ENCODE measurements at regions not wholly inside any gene's neighbourhood (a gene's known extent, or its start where the extent isn't known, plus 50 kb on each side); places are given as distances from the start of the nearest gene placed in this dataset.

- WGBS, result 82% methylated on average over 7 of the region's 7 CpGs
- peaks cover 0 to 2% (median 0%) of the 10 kb centered on the region in 4 donors for H3K9me3 ChIP-seq (ENCODE audit: control insufficient read depth in 4 of 4, low read length in 3 of 4)
- H3K27me3 ChIP-seq (ENCODE audit: control insufficient read depth in 4 of 4, insufficient read depth in 4 of 4, low read length in 3 of 4), result no peaks in the 10 kb centered on the region
- H3K27ac ChIP-seq (ENCODE audit: low read depth in 1 of 2, low read length in 2 of 2), result no peak overlapping the region
- H3K4me1 ChIP-seq (ENCODE audit: control insufficient read depth in 4 of 4, insufficient read depth in 4 of 4, low read length in 3 of 4), result no peaks in the 10 kb centered on the region
- TF ChIP-seq, protein P1, sequence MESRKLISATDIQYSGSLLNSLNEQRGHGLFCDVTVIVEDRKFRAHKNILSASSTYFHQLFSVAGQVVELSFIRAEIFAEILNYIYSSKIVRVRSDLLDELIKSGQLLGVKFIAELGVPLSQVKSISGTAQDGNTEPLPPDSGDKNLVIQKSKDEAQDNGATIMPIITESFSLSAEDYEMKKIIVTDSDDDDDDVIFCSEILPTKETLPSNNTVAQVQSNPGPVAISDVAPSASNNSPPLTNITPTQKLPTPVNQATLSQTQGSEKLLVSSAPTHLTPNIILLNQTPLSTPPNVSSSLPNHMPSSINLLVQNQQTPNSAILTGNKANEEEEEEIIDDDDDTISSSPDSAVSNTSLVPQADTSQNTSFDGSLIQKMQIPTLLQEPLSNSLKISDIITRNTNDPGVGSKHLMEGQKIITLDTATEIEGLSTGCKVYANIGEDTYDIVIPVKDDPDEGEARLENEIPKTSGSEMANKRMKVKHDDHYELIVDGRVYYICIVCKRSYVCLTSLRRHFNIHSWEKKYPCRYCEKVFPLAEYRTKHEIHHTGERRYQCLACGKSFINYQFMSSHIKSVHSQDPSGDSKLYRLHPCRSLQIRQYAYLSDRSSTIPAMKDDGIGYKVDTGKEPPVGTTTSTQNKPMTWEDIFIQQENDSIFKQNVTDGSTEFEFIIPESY (IDR thresholded peaks at IDR 0.05), result no peak
- TF ChIP-seq, protein P2, sequence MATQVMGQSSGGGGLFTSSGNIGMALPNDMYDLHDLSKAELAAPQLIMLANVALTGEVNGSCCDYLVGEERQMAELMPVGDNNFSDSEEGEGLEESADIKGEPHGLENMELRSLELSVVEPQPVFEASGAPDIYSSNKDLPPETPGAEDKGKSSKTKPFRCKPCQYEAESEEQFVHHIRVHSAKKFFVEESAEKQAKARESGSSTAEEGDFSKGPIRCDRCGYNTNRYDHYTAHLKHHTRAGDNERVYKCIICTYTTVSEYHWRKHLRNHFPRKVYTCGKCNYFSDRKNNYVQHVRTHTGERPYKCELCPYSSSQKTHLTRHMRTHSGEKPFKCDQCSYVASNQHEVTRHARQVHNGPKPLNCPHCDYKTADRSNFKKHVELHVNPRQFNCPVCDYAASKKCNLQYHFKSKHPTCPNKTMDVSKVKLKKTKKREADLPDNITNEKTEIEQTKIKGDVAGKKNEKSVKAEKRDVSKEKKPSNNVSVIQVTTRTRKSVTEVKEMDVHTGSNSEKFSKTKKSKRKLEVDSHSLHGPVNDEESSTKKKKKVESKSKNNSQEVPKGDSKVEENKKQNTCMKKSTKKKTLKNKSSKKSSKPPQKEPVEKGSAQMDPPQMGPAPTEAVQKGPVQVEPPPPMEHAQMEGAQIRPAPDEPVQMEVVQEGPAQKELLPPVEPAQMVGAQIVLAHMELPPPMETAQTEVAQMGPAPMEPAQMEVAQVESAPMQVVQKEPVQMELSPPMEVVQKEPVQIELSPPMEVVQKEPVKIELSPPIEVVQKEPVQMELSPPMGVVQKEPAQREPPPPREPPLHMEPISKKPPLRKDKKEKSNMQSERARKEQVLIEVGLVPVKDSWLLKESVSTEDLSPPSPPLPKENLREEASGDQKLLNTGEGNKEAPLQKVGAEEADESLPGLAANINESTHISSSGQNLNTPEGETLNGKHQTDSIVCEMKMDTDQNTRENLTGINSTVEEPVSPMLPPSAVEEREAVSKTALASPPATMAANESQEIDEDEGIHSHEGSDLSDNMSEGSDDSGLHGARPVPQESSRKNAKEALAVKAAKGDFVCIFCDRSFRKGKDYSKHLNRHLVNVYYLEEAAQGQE (IDR thresholded peaks at IDR 0.05), result no peak
- TF ChIP-seq, protein P3, sequence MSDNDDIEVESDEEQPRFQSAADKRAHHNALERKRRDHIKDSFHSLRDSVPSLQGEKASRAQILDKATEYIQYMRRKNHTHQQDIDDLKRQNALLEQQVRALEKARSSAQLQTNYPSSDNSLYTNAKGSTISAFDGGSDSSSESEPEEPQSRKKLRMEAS (IDR thresholded peaks at IDR 0.05), result no peak
- TF ChIP-seq SP1 (IDR thresholded peaks at IDR 0.05) (no peak), EGR1 (IDR thresholded peaks at IDR 0.05; ENCODE audit: low read depth in 2 of 2) (no peak), HNF4A (conservative IDR thresholded peaks at IDR 0.05) (no peak), RAD21 (IDR thresholded peaks at IDR 0.05) (no peak), NR2F2 (IDR thresholded peaks at IDR 0.05) (no peak), HNF4G (IDR thresholded peaks at IDR 0.05) (no peak), FOXA1 (IDR thresholded peaks at IDR 0.05) (no peak)
- H3K36me3 ChIP-seq (ENCODE audit: control insufficient read depth in 4 of 4, insufficient read depth in 3 of 4, low read depth in 1 of 4, low read length in 3 of 4), result no peaks in the 10 kb centered on the region
- H3K4me3 ChIP-seq (ENCODE audit: low read depth in 1 of 3, low read length in 3 of 3), result no peak overlapping the region
- DNase-seq (ENCODE audit: low spot score), result no peak
- H3K9ac ChIP-seq (ENCODE audit: low read depth in 1 of 2, low read length in 2 of 2), result no peak overlapping the region
Observed at GRCh38 chr10:129184196-129184595, 282.8 kb upstream of the MGMT start.

DNA sequence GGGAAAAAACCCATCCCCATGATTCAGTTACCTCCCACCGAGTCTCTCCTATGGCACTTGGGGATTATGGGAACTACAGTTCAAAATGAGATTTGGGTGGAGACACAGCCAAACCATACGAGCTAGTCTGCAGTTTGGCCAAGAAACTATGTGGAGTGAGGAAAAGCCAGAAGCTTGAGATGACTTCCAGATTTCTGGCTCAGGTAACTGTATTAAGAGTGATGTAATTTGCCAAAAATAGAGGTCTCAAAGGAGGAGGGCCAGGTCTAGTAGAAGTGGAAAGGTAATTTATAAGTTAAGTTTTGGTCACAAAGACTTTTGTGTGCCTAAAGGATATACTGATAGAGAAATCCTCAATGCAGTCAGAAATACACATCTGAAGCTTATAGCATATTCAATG, 279.7 kb upstream of the MGMT start:
- no peak overlapping the region for H3K27ac ChIP-seq (ENCODE audit: low read depth in 1 of 2, low read length in 2 of 2)
- no peaks in the 10 kb centered on the region for H3K27me3 ChIP-seq (ENCODE audit: control insufficient read depth in 4 of 4, insufficient read depth in 4 of 4, low read length in 3 of 4)
- 34% methylated on average over 2 of the region's 2 CpGs for WGBS
- peaks cover 0 to 2% (median 0%) of the 10 kb centered on the region in 4 donors for H3K9me3 ChIP-seq (ENCODE audit: control insufficient read depth in 4 of 4, low read length in 3 of 4)
- no peak overlapping the region for H3K4me3 ChIP-seq (ENCODE audit: low read depth in 1 of 3, low read length in 3 of 3)
- no peaks in the 10 kb centered on the region for H3K36me3 ChIP-seq (ENCODE audit: control insufficient read depth in 4 of 4, insufficient read depth in 3 of 4, low read depth in 1 of 4, low read length in 3 of 4)
- no peak for DNase-seq (ENCODE audit: low spot score)
- TF ChIP-seq RAD21 (IDR thresholded peaks at IDR 0.05) (no peak), GABPA (IDR thresholded peaks at IDR 0.05 in 1 of 2, conservative IDR thresholded peaks at IDR 0.05 in 1 of 2) (no peak), SP1 (IDR thresholded peaks at IDR 0.05) (no peak), JUND (IDR thresholded peaks at IDR 0.05) (no peak), FOXA1 (IDR thresholded peaks at IDR 0.05) (no peak), EGR1 (IDR thresholded peaks at IDR 0.05; ENCODE audit: low read depth in 2 of 2) (no peak), ATF3 (IDR thresholded peaks at IDR 0.05) (no peak), FOXA2 (IDR thresholded peaks at IDR 0.05) (no peak), RXRA (IDR thresholded peaks at IDR 0.05) (no peak), CTCF (IDR thresholded peaks at IDR 0.05; ENCODE audit: low read depth, low read length, missing input control) (no peak), YY1 (IDR thresholded peaks at IDR 0.05) (no peak), HNF4G (IDR thresholded peaks at IDR 0.05) (no peak), NR2F2 (IDR thresholded peaks at IDR 0.05) (no peak), HNF4A (conservative IDR thresholded peaks at IDR 0.05) (no peak), TAF1 (conservative IDR thresholded peaks at IDR 0.05) (no peak)
- TF ChIP-seq, protein P3 (IDR thresholded peaks at IDR 0.05), result no peak
- TF ChIP-seq, protein P1 (IDR thresholded peaks at IDR 0.05), result no peak
- TF ChIP-seq, protein P2 (IDR thresholded peaks at IDR 0.05), result no peak
- H3K9ac ChIP-seq (ENCODE audit: low read depth in 1 of 2, low read length in 2 of 2), result no peak overlapping the region
- H3K4me1 ChIP-seq (ENCODE audit: control insufficient read depth in 4 of 4, insufficient read depth in 4 of 4, low read length in 3 of 4), result no peaks in the 10 kb centered on the region

Measured in liver (tissue), 8 donors.